ENCODE measurements at regions not wholly inside any gene's neighbourhood (a gene's known extent, or its start where the extent isn't known, plus 50 kb on each side); places are given as distances from the start of the nearest gene placed in this dataset.

DNA sequence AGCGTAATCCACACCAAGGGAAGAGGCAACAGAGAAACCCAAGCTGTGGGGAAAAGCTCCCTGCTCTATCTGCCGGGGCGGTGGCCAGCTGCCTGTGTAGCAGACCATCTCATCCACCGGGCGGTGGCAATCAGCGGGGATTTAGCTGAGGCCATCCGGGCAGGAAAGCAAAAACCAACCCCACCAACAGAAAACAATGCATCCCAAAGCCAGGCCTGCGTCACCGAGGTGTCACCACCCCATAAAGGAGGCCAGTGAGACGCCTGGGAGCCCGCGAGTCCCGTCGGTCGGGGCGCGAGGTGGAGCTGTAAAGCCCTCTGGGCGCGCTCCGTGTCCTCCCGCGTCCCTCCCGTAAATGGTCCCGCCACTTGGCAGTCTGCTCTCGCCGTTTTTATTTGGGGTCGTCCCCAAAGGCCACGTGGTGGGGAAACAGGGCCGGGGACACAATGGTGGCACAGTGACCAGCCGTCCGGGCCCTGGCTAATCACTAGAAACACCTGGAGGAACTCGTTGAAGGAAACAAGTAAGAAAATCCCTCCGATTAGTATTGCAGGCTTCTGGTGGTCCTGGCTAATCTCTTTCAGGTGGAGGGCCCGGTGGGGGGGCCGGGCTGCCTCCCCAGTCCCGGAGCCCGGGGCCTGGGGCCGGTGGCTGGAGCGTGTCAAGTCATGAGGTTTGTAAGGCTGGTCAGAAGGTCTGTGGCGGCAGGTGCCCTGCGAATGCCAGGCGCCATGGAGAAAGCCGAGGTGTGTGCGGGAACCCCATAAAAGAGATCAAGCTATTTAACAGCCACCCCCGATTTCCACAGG is 94.7 kb upstream of the GSC start:
- intact Hi-C loops (cut with micrococcal nuclease; ENCODE audit: unreplicated experiment): no loop called here
- Histone ChIP-seq H3K4me2 (ENCODE audit: low read length) (no peak overlapping the region), H3K27ac (ENCODE audit: low read depth, low read length, poor library complexity, severe bottlenecking) (no peak overlapping the region), H4K20me1 (ENCODE audit: insufficient read depth, low read length) (no peaks in the 10 kb centered on the region), H3K4me1 (ENCODE audit: insufficient read depth, low read length, poor library complexity, severe bottlenecking) (no peaks in the 10 kb centered on the region), H3K9me2 (ENCODE audit: insufficient read depth, low read length) (no peaks in the 10 kb centered on the region), H3K79me2 (ENCODE audit: insufficient read depth, low read depth, low read length) (no peaks in the 10 kb centered on the region), H2AFZ (ENCODE audit: low read length) (no peak overlapping the region), H3K36me3 (ENCODE audit: insufficient read depth, low read length) (no peaks in the 10 kb centered on the region), H3K9me3 (ENCODE audit: low read length) (no peaks in the 10 kb centered on the region), H3K4me3 (ENCODE audit: low read depth, low read length, poor library complexity, severe bottlenecking) (no peak overlapping the region)
- no peak for DNase-seq (ENCODE audit: low spot score)
- no TSS peak for BruUV-seq (replicated peaks)
- ChIA-PET CTCF (ENCODE audit: unreplicated experiment) (no interaction called here), POLR2A (no interaction called here)
- TF ChIP-seq EZH2phosphoT487 (IDR thresholded peaks at IDR 0.05; ENCODE audit: borderline replicate concordance, low read depth, low read length): no peak
- TF ChIP-seq, protein P1, sequence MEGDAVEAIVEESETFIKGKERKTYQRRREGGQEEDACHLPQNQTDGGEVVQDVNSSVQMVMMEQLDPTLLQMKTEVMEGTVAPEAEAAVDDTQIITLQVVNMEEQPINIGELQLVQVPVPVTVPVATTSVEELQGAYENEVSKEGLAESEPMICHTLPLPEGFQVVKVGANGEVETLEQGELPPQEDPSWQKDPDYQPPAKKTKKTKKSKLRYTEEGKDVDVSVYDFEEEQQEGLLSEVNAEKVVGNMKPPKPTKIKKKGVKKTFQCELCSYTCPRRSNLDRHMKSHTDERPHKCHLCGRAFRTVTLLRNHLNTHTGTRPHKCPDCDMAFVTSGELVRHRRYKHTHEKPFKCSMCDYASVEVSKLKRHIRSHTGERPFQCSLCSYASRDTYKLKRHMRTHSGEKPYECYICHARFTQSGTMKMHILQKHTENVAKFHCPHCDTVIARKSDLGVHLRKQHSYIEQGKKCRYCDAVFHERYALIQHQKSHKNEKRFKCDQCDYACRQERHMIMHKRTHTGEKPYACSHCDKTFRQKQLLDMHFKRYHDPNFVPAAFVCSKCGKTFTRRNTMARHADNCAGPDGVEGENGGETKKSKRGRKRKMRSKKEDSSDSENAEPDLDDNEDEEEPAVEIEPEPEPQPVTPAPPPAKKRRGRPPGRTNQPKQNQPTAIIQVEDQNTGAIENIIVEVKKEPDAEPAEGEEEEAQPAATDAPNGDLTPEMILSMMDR (conservative IDR thresholded peaks at IDR 0.05; ENCODE audit: low read length): no peak

DNA sequence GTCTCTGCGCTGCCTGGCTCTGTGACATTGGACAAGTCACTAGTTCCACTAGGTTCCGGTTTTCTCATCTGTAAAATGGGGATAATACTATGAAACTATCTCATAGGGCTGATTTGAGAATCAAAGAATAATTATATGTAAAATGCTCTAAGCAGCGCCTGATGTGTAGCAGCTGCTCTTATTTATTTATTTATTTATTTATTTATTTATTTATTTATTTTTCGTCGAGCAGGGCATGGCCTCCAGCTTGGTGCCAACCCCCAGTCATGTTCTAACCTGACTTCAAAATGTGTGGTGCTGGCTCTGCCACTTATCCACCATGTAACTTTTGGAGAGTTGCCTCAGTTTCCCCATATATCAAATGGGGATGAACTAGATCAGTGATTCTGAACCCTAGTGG is 93.5 kb upstream of the GSC start:
- TF ChIP-seq EZH2phosphoT487 (IDR thresholded peaks at IDR 0.05; ENCODE audit: borderline replicate concordance, low read depth, low read length): no peak
- TF ChIP-seq, protein P1 (conservative IDR thresholded peaks at IDR 0.05; ENCODE audit: low read length): no peak
- DNase-seq (ENCODE audit: low spot score): no peak
- Histone ChIP-seq H3K27ac (ENCODE audit: low read depth, low read length, poor library complexity, severe bottlenecking) (no peak overlapping the region), H3K4me2 (ENCODE audit: low read length) (no peak overlapping the region), H3K79me2 (ENCODE audit: insufficient read depth, low read depth, low read length) (no peaks in the 10 kb centered on the region), H2AFZ (ENCODE audit: low read length) (no peak overlapping the region), H3K9me2 (ENCODE audit: insufficient read depth, low read length) (no peaks in the 10 kb centered on the region), H3K9me3 (ENCODE audit: low read length) (no peaks in the 10 kb centered on the region), H3K4me1 (ENCODE audit: insufficient read depth, low read length, poor library complexity, severe bottlenecking) (no peaks in the 10 kb centered on the region), H4K20me1 (ENCODE audit: insufficient read depth, low read length) (no peaks in the 10 kb centered on the region), H3K4me3 (ENCODE audit: low read depth, low read length, poor library complexity, severe bottlenecking) (no peak overlapping the region), H3K36me3 (ENCODE audit: insufficient read depth, low read length) (no peaks in the 10 kb centered on the region)
- no TSS peak for BruUV-seq (replicated peaks)
- intact Hi-C loops (cut with micrococcal nuclease; ENCODE audit: unreplicated experiment): no loop called here
- ChIA-PET CTCF (ENCODE audit: unreplicated experiment) (no interaction called here), POLR2A (no interaction called here)

DNA sequence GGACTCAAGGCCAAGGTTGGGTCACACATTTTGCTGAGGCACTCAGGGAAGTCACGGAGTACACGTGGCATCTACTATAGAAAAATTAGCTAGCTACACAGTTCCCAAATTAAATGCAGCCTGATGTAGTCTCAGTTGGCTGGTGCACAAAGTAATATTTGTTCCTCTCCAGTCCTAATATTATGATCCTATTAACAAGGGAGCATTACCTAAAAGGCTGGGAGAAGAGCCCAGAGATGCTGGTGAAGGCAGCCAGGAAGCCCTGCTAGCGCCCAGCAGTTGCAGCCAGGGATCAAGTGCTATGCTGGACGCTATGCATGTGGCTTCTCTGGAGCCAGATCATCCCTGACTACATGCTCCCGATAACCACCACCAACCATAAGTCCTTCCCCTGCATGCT is 88.0 kb upstream of the GSC start:
- ChIA-PET CTCF (ENCODE audit: unreplicated experiment) (no interaction called here), POLR2A (no interaction called here)

More for the DNA sequence above, 88.0 kb upstream of the GSC start:
- intact Hi-C loops (cut with micrococcal nuclease; ENCODE audit: unreplicated experiment): no loop called here
- Histone ChIP-seq H2AFZ (ENCODE audit: low read length) (no peak overlapping the region), H3K36me3 (ENCODE audit: insufficient read depth, low read length) (no peaks in the 10 kb centered on the region), H3K4me2 (ENCODE audit: low read length) (no peak overlapping the region), H3K79me2 (ENCODE audit: insufficient read depth, low read depth, low read length) (no peaks in the 10 kb centered on the region), H3K9me3 (ENCODE audit: low read length) (no peaks in the 10 kb centered on the region), H4K20me1 (ENCODE audit: insufficient read depth, low read length) (no peaks in the 10 kb centered on the region), H3K4me1 (ENCODE audit: insufficient read depth, low read length, poor library complexity, severe bottlenecking) (no peaks in the 10 kb centered on the region), H3K4me3 (ENCODE audit: low read depth, low read length, poor library complexity, severe bottlenecking) (no peak overlapping the region), H3K9me2 (ENCODE audit: insufficient read depth, low read length) (no peaks in the 10 kb centered on the region), H3K27ac (ENCODE audit: low read depth, low read length, poor library complexity, severe bottlenecking) (no peak overlapping the region)
- no peak for DNase-seq (ENCODE audit: low spot score)
- no peak for TF ChIP-seq EZH2phosphoT487 (IDR thresholded peaks at IDR 0.05; ENCODE audit: borderline replicate concordance, low read depth, low read length)
- TF ChIP-seq, protein P1 (conservative IDR thresholded peaks at IDR 0.05; ENCODE audit: low read length): no peak
- no TSS peak for BruUV-seq (replicated peaks)

Data from OCI-LY7 (cell line).